Neural cell (in vitro differentiated cells): ENCODE measurements at regions not wholly inside any gene's neighbourhood (a gene's known extent, or its start where the extent isn't known, plus 50 kb on each side); places are given as distances from the start of the nearest gene placed in this dataset.

ENCODE experiments used
- H2AFZ ChIP-seq: fragments of 200-600, 300-800 bp; sonication (generic), shearing (Covaris generic); 2 replicates; pipeline ENCODE4 v1.6.0; 2014; ENCODE audit warnings: low read depth, mild to moderate bottlenecking, antibody characterized with exemption, low read length, moderate library complexity
- H3F3A ChIP-seq: fragments of 200-600 bp; shearing (Covaris generic); 2 replicates; pipeline ENCODE4 v1.6.1; 2016; ENCODE audit warnings: mild to moderate bottlenecking, moderate library complexity, mixed read lengths, antibody characterized with exemption, low read length; ENCODE audit not compliant: insufficient read depth, poor library complexity, severe bottlenecking
- H3K27ac ChIP-seq: fragments of 200-600, 300-800 bp; sonication (generic), shearing (Covaris generic); 2 replicates; pipeline ENCODE4 v1.5.1; 2014; ENCODE audit warnings: mild to moderate bottlenecking, low read length, moderate library complexity
- H3K27me3 ChIP-seq: fragments of 300-800, 200-600 bp; sonication (generic), shearing (Covaris generic); 2 replicates; pipeline ENCODE4 v1.6.0; 2014; ENCODE audit warnings: mild to moderate bottlenecking, low read depth, low read length, moderate library complexity; ENCODE audit not compliant: insufficient read depth
- H3K36me3 ChIP-seq: fragments of 300-800, 200-600 bp; sonication (generic), shearing (Covaris generic); 2 replicates; pipeline ENCODE4 v1.5.1; 2014; ENCODE audit warnings: mild to moderate bottlenecking, antibody characterized with exemption, low read length, moderate library complexity; ENCODE audit not compliant: insufficient read depth
- H3K4me2 ChIP-seq: fragments of 300-800, 200-600 bp; sonication (generic), shearing (Covaris generic); 2 replicates; pipeline ENCODE4 v1.6.0; 2014; ENCODE audit warnings: mild to moderate bottlenecking, low read length
- H3K4me3 ChIP-seq: fragments of 300-800, 200-600 bp; sonication (generic), shearing (Covaris generic); 2 replicates; pipeline ENCODE4 v1.5.1; 2014; ENCODE audit warnings: mild to moderate bottlenecking, low read length, moderate library complexity
- H3K79me2 ChIP-seq: fragments of 200-600 bp; shearing (Covaris generic); replicated peaks from 2 replicates; pipeline ENCODE4 v1.6.0; 2014; ENCODE audit warnings: mild to moderate bottlenecking, low read length, moderate library complexity; ENCODE audit not compliant: insufficient read depth
- H3K9ac ChIP-seq: fragments of 300-800, 200-600 bp; sonication (generic), shearing (Covaris generic); 2 replicates; pipeline ENCODE4 v1.6.1; 2016; ENCODE audit warnings: mild to moderate bottlenecking, low read length, mixed read lengths
- H3K9me2 ChIP-seq: fragments of 200-600 bp; shearing (Covaris generic); 2 replicates; pipeline ENCODE4 v1.6.1; 2016; ENCODE audit warnings: mild to moderate bottlenecking, low read length, mixed read lengths; ENCODE audit not compliant: insufficient read depth
- H3K9me3 ChIP-seq: fragments of 200-600, 300-800 bp; sonication (generic), shearing (Covaris generic); 2 replicates; pipeline ENCODE4 v1.6.1; 2016; ENCODE audit warnings: mild to moderate bottlenecking, mixed run types, low read length, moderate library complexity, mixed read lengths
- H4K20me1 ChIP-seq: fragments of 200-600 bp; shearing (Covaris generic); 2 replicates; pipeline ENCODE4 v1.6.1; 2016; ENCODE audit warnings: mild to moderate bottlenecking, mixed run types; ENCODE audit not compliant: insufficient read depth
- EP300 ChIP-seq: fragments of 450-650 bp; conservative IDR thresholded peaks from 2 replicates; pipeline ENCODE4 v1.6.1; 2014; ENCODE audit warnings: antibody characterized with exemption, mild to moderate bottlenecking, moderate library complexity; ENCODE audit not compliant: poor library complexity, severe bottlenecking
- EZH2 ChIP-seq: fragments of 200-600, 300-800 bp; shearing (Covaris generic), sonication (generic); IDR thresholded peaks from 2 replicates; pipeline ENCODE4 v1.6.1; 2014; ENCODE audit warnings: antibody characterized with exemption, low read length, borderline replicate concordance, mild to moderate bottlenecking; ENCODE audit not compliant: insufficient read depth, poor library complexity, severe bottlenecking
- MXI1 ChIP-seq: fragments of 450-650 bp; conservative IDR thresholded peaks from 2 replicates; pipeline ENCODE4 v1.6.1; 2014; ENCODE audit warnings: antibody characterized with exemption, mild to moderate bottlenecking; ENCODE audit not compliant: poor library complexity, severe bottlenecking
- POLR2AphosphoS5 ChIP-seq: IDR thresholded peaks from 2 replicates; pipeline ENCODE4 v1.6.1; 2012
- RAD21 ChIP-seq: fragments of 450-650 bp; conservative IDR thresholded peaks from 2 replicates; pipeline ENCODE4 v1.6.1; 2014; ENCODE audit warnings: antibody characterized with exemption, mild to moderate bottlenecking, moderate library complexity
- REST ChIP-seq: IDR thresholded peaks from 2 replicates; pipeline ENCODE4 v1.6.1; 2012; ENCODE audit warnings: borderline replicate concordance
- SMC3 ChIP-seq: fragments of 450-650 bp; conservative IDR thresholded peaks from 2 replicates; pipeline ENCODE4 v1.6.1; 2014; ENCODE audit warnings: antibody characterized with exemption, mild to moderate bottlenecking, moderate library complexity; ENCODE audit not compliant: poor library complexity
- TAF1 ChIP-seq: IDR thresholded peaks from 2 replicates; pipeline ENCODE4 v1.6.1; 2012; ENCODE audit warnings: low read depth
- TF ChIP-seq, protein P1 (sequence below): fragments of 450-650 bp; IDR thresholded peaks from 2 replicates; pipeline ENCODE4 v1.5.1; 2014; ENCODE audit warnings: antibody characterized with exemption, mild to moderate bottlenecking, moderate library complexity; ENCODE audit not compliant: poor library complexity, severe bottlenecking

DNA sequence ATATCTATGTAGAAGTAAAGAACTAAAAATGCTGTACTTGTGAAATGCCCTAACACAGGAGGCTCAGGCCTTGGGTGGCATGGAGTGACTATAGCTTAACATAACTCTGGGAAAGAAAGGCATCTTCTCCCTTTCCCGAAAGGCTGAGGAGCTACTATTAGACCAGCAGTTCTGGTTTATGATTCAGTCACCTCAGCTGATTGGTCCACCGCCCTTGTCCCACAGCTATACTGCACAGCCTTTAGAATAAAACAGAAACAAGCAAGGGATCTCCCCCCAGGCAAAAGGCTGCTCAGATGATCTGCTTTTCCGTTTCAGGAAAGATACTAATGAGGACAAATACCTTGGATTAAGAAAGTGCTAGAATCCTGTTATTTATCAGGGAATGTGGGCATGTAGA lies 171.3 kb downstream of the SNCA start:
- Histone ChIP-seq H3K9me2 (no peaks in the 10 kb centered on the region), H3K36me3 (no peaks in the 10 kb centered on the region), H3K4me3 (no peak overlapping the region), H2AFZ (no peak overlapping the region), H3K9me3 (no peaks in the 10 kb centered on the region), H3K27me3 (no peaks in the 10 kb centered on the region), H3F3A (peaks cover 8% of the 10 kb centered on the region), H3K27ac (no peak overlapping the region), H3K4me2 (no peak overlapping the region), H3K9ac (no peak overlapping the region), H4K20me1 (no peaks in the 10 kb centered on the region), H3K79me2 (no peaks in the 10 kb centered on the region)
- TF ChIP-seq, protein P1, sequence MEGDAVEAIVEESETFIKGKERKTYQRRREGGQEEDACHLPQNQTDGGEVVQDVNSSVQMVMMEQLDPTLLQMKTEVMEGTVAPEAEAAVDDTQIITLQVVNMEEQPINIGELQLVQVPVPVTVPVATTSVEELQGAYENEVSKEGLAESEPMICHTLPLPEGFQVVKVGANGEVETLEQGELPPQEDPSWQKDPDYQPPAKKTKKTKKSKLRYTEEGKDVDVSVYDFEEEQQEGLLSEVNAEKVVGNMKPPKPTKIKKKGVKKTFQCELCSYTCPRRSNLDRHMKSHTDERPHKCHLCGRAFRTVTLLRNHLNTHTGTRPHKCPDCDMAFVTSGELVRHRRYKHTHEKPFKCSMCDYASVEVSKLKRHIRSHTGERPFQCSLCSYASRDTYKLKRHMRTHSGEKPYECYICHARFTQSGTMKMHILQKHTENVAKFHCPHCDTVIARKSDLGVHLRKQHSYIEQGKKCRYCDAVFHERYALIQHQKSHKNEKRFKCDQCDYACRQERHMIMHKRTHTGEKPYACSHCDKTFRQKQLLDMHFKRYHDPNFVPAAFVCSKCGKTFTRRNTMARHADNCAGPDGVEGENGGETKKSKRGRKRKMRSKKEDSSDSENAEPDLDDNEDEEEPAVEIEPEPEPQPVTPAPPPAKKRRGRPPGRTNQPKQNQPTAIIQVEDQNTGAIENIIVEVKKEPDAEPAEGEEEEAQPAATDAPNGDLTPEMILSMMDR: no peak
- TF ChIP-seq TAF1 (no peak), EZH2 (no peak), MXI1 (no peak), POLR2AphosphoS5 (no peak), EP300 (no peak), SMC3 (no peak), RAD21 (no peak), REST (no peak)

GRCh38 chr4:89664521-89664920 lies 172.4 kb downstream of the SNCA start:
- H3K9me3 ChIP-seq: no peaks in the 10 kb centered on the region
- H3K4me3 ChIP-seq: no peak overlapping the region
- H3F3A ChIP-seq: peaks cover 8% of the 10 kb centered on the region
- no peaks in the 10 kb centered on the region for H3K27me3 ChIP-seq
- H3K9me2 ChIP-seq: no peaks in the 10 kb centered on the region
- no peak for TF ChIP-seq POLR2AphosphoS5
- TF ChIP-seq EZH2: no peak
- no peak for TF ChIP-seq EP300
- no peak for TF ChIP-seq SMC3
- TF ChIP-seq, protein P1: no peak
- TF ChIP-seq REST: no peak
- no peak for TF ChIP-seq TAF1
- no peak for TF ChIP-seq MXI1
- TF ChIP-seq RAD21: no peak
- no peak overlapping the region for H3K4me2 ChIP-seq
- no peak overlapping the region for H3K27ac ChIP-seq
- H4K20me1 ChIP-seq: no peaks in the 10 kb centered on the region
- H3K36me3 ChIP-seq: no peaks in the 10 kb centered on the region
- no peak overlapping the region for H2AFZ ChIP-seq
- no peaks in the 10 kb centered on the region for H3K79me2 ChIP-seq
- H3K9ac ChIP-seq: no peak overlapping the region
